Progenitor cell of endocrine pancreas (in vitro differentiated cells): ENCODE measurements at regions not wholly inside any gene's neighbourhood (a gene's known extent, or its start where the extent isn't known, plus 50 kb on each side); places are given as distances from the start of the nearest gene placed in this dataset.

Source experiments
- DNase-seq: peaks from one replicate; pipeline ENCODE4 v3.0.0; 2021; ENCODE audit warnings: low spot score; ENCODE audit not compliant: unreplicated experiment
- H3K27ac Mint-ChIP-seq: 2 replicates; pipeline ENCODE4 v1.8.0; 2021; ENCODE audit warnings: mild to moderate bottlenecking, moderate library complexity, mixed read lengths
- H3K27me3 Mint-ChIP-seq: 2 replicates; pipeline ENCODE4 v1.8.0; 2021; ENCODE audit warnings: mixed read lengths
- H3K36me3 Mint-ChIP-seq: 2 replicates; pipeline ENCODE4 v1.8.0; 2022; ENCODE audit warnings: mixed read lengths; ENCODE audit not compliant: insufficient read depth
- H3K4me1 Mint-ChIP-seq: 2 replicates; pipeline ENCODE4 v1.8.0; 2021; ENCODE audit warnings: low read depth, mixed read lengths
- H3K4me3 Mint-ChIP-seq: 2 replicates; pipeline ENCODE4 v1.8.0; 2021; ENCODE audit warnings: low read depth, mild to moderate bottlenecking, moderate library complexity, mixed read lengths
- H3K9me3 Mint-ChIP-seq: 2 replicates; pipeline ENCODE4 v1.8.0; 2021; ENCODE audit warnings: low read depth, mixed read lengths
- CTCF ChIP-seq: fragments of 200-600 bp; sonication (generic); IDR thresholded peaks from one replicate; pipeline ENCODE4 v1.5.0; 2021; ENCODE audit warnings: antibody characterized with exemption, mild to moderate bottlenecking; ENCODE audit not compliant: unreplicated experiment

DNA sequence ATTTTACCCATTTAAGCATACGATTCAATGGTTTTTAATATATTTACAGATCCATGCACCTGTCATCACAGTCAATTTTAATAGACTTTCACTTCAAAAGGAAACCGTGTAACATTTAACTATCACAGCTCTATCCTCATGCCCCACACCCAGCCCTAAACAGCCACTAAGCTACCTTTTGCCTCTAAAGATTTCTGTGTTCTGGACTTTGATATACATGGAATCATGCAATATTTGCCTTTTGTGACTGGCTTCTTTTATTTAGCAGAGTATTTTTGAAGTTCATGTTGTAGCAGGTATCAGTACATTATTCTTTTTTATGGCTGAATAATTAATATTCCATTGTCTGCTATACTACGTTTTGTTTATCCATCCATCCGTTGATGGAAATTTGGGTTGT lies 50.3 kb upstream of the STX16 start:
- Mint-ChIP-seq H3K9me3 (no peaks in the 10 kb centered on the region), H3K27ac (no peak overlapping the region), H3K36me3 (no peaks in the 10 kb centered on the region), H3K4me1 (no peaks in the 10 kb centered on the region), H3K4me3 (no peak overlapping the region), H3K27me3 (peaks cover 8% of the 10 kb centered on the region)
- no peak for DNase-seq
- TF ChIP-seq CTCF, result no peak

GRCh38 chr20:58599966-58600365 lies 51.1 kb upstream of the STX16 start:
- no peak for DNase-seq
- H3K9me3 Mint-ChIP-seq, result no peaks in the 10 kb centered on the region
- no peaks in the 10 kb centered on the region for H3K36me3 Mint-ChIP-seq
- H3K27me3 Mint-ChIP-seq, result peaks cover 8% of the 10 kb centered on the region
- no peak overlapping the region for H3K4me3 Mint-ChIP-seq
- no peaks in the 10 kb centered on the region for H3K4me1 Mint-ChIP-seq
- TF ChIP-seq CTCF, result no peak
- H3K27ac Mint-ChIP-seq, result no peak overlapping the region

GRCh38 chr20:58598211-58599015 lies 52.7 kb upstream of the STX16 start:
- H3K27ac Mint-ChIP-seq, result no peak overlapping the region
- TF ChIP-seq CTCF, result no peak

DNA sequence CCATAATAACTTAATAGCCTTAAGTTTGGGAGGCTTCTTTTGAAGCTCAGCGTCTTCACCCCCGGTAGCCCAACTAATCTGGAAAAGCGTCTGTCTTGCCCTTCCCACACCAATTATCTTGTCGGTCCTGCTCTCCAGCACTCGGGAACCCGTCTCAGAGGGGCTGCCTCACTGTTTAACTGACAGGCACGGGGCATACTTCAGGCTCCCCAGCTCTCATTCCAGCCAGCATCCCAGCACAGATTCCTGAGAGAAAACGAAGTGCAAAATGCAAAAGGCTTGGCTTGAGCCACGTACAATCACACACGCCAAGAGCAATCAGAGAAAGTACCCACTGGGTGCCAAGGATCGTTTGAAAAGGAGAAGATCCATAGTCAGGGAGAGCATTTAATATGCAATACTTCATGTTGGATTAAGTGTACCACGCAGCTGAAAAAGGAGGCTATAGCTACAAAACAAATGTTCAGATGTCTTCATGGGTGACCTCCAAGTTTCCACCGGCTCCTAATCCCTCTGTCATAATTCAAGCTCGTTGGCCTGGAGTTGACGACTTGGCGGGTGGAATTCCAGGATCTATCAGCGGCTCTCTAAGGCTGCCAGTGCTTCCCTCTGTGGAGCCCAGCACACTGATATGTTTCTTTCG lies 53.7 kb upstream of the STX16 start:
- TF ChIP-seq CTCF, result no peak
- H3K27ac Mint-ChIP-seq, result no peak overlapping the region
- H3K4me3 Mint-ChIP-seq, result no peak overlapping the region
- no peaks in the 10 kb centered on the region for H3K36me3 Mint-ChIP-seq
- peaks cover 20% of the 10 kb centered on the region for H3K27me3 Mint-ChIP-seq
- no peak for DNase-seq
- H3K9me3 Mint-ChIP-seq, result no peaks in the 10 kb centered on the region
- no peaks in the 10 kb centered on the region for H3K4me1 Mint-ChIP-seq

More at GRCh38 chr20:58598211-58599015, 52.7 kb upstream of the STX16 start:
- no peaks in the 10 kb centered on the region for H3K9me3 Mint-ChIP-seq
- peaks cover 13% of the 10 kb centered on the region for H3K27me3 Mint-ChIP-seq
- no peaks in the 10 kb centered on the region for H3K4me1 Mint-ChIP-seq
- no peaks in the 10 kb centered on the region for H3K36me3 Mint-ChIP-seq
- no peak overlapping the region for H3K4me3 Mint-ChIP-seq
- no peak for DNase-seq

DNA sequence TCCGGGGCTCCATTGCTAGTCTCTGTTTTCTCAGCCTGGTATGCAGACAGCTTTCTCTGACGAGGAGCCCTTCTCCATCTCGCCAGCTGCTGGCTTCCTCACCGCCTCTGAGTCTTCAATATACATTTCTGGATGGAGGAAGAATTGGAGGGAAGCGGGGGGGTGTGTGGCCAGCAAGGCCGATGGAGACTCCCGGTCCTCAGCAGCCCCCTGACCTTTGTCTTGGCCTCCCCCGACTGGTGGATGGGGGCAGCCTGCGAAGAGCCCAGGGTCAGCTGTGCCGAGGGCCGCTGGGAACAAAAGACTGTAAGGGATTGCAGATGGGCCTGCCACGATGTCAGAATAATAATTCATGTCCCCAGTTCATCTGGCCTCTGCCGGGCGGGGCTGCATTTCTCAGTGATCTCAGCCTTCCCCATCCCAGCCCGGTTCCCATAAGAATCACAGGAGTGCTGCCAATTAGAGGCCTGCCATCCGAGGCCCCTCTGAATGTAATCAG lies 54.3 kb upstream of the STX16 start:
- Mint-ChIP-seq H3K9me3 (no peaks in the 10 kb centered on the region), H3K36me3 (no peaks in the 10 kb centered on the region), H3K4me3 (no peak overlapping the region), H3K4me1 (no peaks in the 10 kb centered on the region), H3K27me3 (peaks cover 21% of the 10 kb centered on the region), H3K27ac (no peak overlapping the region)
- DNase-seq, result no peak
- TF ChIP-seq CTCF, result no peak
